HCT116 (cell line): ENCODE measurements at regions not wholly inside any gene's neighbourhood (a gene's known extent, or its start where the extent isn't known, plus 50 kb on each side); places are given as distances from the start of the nearest gene placed in this dataset.

Experiments
- ATAC-seq: fragments of 200-7000 bp; cut with Tn5 transposase; 2 replicates; pipeline ENCODE4 v1.9.1; 2020; ENCODE audit warnings: mild to moderate bottlenecking, moderate library complexity
- BruUV-seq: library from RNA; stranded (reverse); fragments of 400-500 nt; replicated peaks from 2 replicates; lab custom pipeline; 2021; lab: Mats Ljungman, UMichigan
- CTCF ChIA-PET: fragments of 300-600 bp; sonication (Branson Sonifier 250); formaldehyde crosslinking; loops from one replicate; lab custom pipeline; 2021; ENCODE audit warnings: antibody characterized with exemption; lab: Charles Lee
- POLR2A ChIA-PET: fragments of 300-600, 350-600 bp; sonication (Branson Sonifier 250); formaldehyde crosslinking; loops from one replicate; lab custom pipeline; 2021; ENCODE audit warnings: antibody characterized with exemption; lab: Charles Lee
- RAD21 ChIA-PET, 2 experiments: fragments of 300-600 bp; sonication (Branson Sonifier 250); formaldehyde crosslinking; loops; one replicate each; lab custom pipeline; 2023; ENCODE audit warnings: low total read pairs in 2 of 2; ENCODE audit not compliant: uncharacterized antibody in 2 of 2, unreplicated experiment in 2 of 2, low non-redundant PET in 1 of 2; lab: Charles Lee
- DNase-seq: peaks from one replicate; pipeline ENCODE4 v3.0.0-alpha.2; 2010; ENCODE audit warnings: low read depth, low spot score
- H2AFZ ChIP-seq: fragments of 200-600 bp; shearing (Covaris generic), sonication (generic); 2 replicates; pipeline ENCODE4 v1.6.1; 2017; ENCODE audit warnings: low read depth, mixed run types, mixed read lengths, antibody characterized with exemption, low read length; ENCODE audit not compliant: poor library complexity, severe bottlenecking
- H3K27ac ChIP-seq: 2 replicates; pipeline ENCODE4 v1.5.1; 2012; ENCODE audit warnings: low read depth, low read length
- H3K27me3 ChIP-seq: fragments of 200-600 bp; sonication (generic); 2 replicates; pipeline ENCODE4 v1.6.1; 2016; ENCODE audit warnings: mixed run types, low read length, mixed read lengths; ENCODE audit not compliant: insufficient read depth
- H3K36me3 ChIP-seq, 2 experiments: fragments of 200-500 bp in 1 of 2; fragments of 200-600 bp in 1 of 2; sonication (Bioruptor generic) in 1 of 2; sonication (generic) in 1 of 2; 2 replicates each; pipeline versions ENCODE4 v1.5.1 to v1.6.1; 2014 to 2016; ENCODE audit warnings: low read length in 2 of 2, inconsistent platforms in 1 of 2, mixed read lengths in 1 of 2, mixed run types in 1 of 2; ENCODE audit not compliant: insufficient read depth in 2 of 2, control insufficient read depth in 1 of 2
- H3K4me1 ChIP-seq, 2 experiments: fragments of 200-600 bp in 1 of 2; sonication (generic) in 1 of 2; 2 replicates each; pipeline versions ENCODE4 v1.5.1 to v1.6.1; 2012 to 2017; ENCODE audit warnings: low read length in 2 of 2, inconsistent platforms in 1 of 2, mild to moderate bottlenecking in 1 of 2, mixed read lengths in 1 of 2, mixed run types in 1 of 2, moderate library complexity in 1 of 2; ENCODE audit not compliant: insufficient read depth in 2 of 2, control insufficient read depth in 1 of 2
- H3K4me2 ChIP-seq: fragments of 200-600 bp; sonication (generic); 2 replicates; pipeline ENCODE4 v1.6.1; 2017; ENCODE audit warnings: mixed run types, low read length, mixed read lengths
- H3K4me3 ChIP-seq, 2 experiments: fragments of 200-600 bp in 1 of 2; sonication (generic) in 1 of 2; replicated peaks in 1 of 2; 2 replicates each; pipeline ENCODE4 v1.5.1; 2011 to 2016; ENCODE audit warnings: low read length in 2 of 2, control low read depth in 1 of 2, low read depth in 1 of 2, mild to moderate bottlenecking in 1 of 2, mixed read lengths in 1 of 2, mixed run types in 1 of 2
- H3K79me2 ChIP-seq: fragments of 200-600 bp; sonication (generic); 2 replicates; pipeline ENCODE4 v1.6.1; 2017; ENCODE audit warnings: mild to moderate bottlenecking, mixed run types, low read length, moderate library complexity, mixed read lengths; ENCODE audit not compliant: insufficient read depth
- H3K9ac ChIP-seq: fragments of 200-600 bp; sonication (generic); 2 replicates; pipeline ENCODE4 v1.6.1; 2016; ENCODE audit warnings: low read length, mixed read lengths
- H3K9me2 ChIP-seq: fragments of 200-600 bp; sonication (generic), shearing (Covaris generic); 2 replicates; pipeline ENCODE4 v1.6.1; 2017; ENCODE audit warnings: mixed run types, mild to moderate bottlenecking, moderate library complexity; ENCODE audit not compliant: insufficient read depth
- H3K9me3 ChIP-seq, 2 experiments: fragments of 200-500 bp in 1 of 2; fragments of 200-600 bp in 1 of 2; sonication (Bioruptor generic) in 1 of 2; sonication (generic) in 1 of 2; 2 replicates each; pipeline ENCODE4 v1.6.1; 2014 to 2017; ENCODE audit warnings: low read length in 2 of 2, mixed read lengths in 2 of 2, inconsistent platforms in 1 of 2, low read depth in 1 of 2, mild to moderate bottlenecking in 1 of 2, mixed run types in 1 of 2, moderate library complexity in 1 of 2; ENCODE audit not compliant: control insufficient read depth in 1 of 2, insufficient read depth in 1 of 2
- H4K20me1 ChIP-seq: fragments of 200-600 bp; sonication (generic), shearing (Covaris generic); 2 replicates; pipeline ENCODE4 v1.6.1; 2017; ENCODE audit warnings: mixed run types, mild to moderate bottlenecking, moderate library complexity; ENCODE audit not compliant: insufficient read depth
- ATF3 ChIP-seq: IDR thresholded peaks from 2 replicates; pipeline ENCODE4 v1.6.1; 2012
- CBX3 ChIP-seq: IDR thresholded peaks from 2 replicates; pipeline ENCODE4 v1.6.1; 2012; ENCODE audit warnings: low read depth
- CEBPB ChIP-seq: IDR thresholded peaks from 2 replicates; pipeline ENCODE4 v1.6.1; 2012; ENCODE audit warnings: low read depth
- CTCF ChIP-seq, 3 experiments: fragments of 200-600 bp in 1 of 3; sonication (generic) in 1 of 3; IDR thresholded peaks in 2 of 3; conservative IDR thresholded peaks in 1 of 3; 2 replicates each; pipeline ENCODE4 v1.5.1; 2012 to 2017; ENCODE audit warnings: low read depth in 2 of 3, low read length in 2 of 3, antibody characterized with exemption in 1 of 3, borderline replicate concordance in 1 of 3, control low read depth in 1 of 3, mild to moderate bottlenecking in 1 of 3, mixed read lengths in 1 of 3, mixed run types in 1 of 3, moderate library complexity in 1 of 3; ENCODE audit not compliant: insufficient read depth in 1 of 3
- EZH2 ChIP-seq: fragments of 200-600 bp; sonication (generic); IDR thresholded peaks from 2 replicates; pipeline ENCODE4 v1.6.1; 2017; ENCODE audit warnings: antibody characterized with exemption, mixed run types
- EZH2phosphoT487 ChIP-seq: fragments of 200-600 bp; IDR thresholded peaks from 2 replicates; pipeline ENCODE4 v1.6.1; 2018; ENCODE audit warnings: antibody characterized with exemption, borderline replicate concordance
- POLR2A ChIP-seq: IDR thresholded peaks from 2 replicates; pipeline ENCODE4 v1.7.0; 2011; ENCODE audit warnings: borderline replicate concordance; ENCODE audit not compliant: insufficient read depth, insufficient read length; ENCODE audit errors: extremely low read depth
- RAD21 ChIP-seq: IDR thresholded peaks from 2 replicates; pipeline ENCODE4 v1.6.1; 2012; ENCODE audit warnings: low read depth, mild to moderate bottlenecking
- SIN3A ChIP-seq: IDR thresholded peaks from 2 replicates; pipeline ENCODE4 v1.6.1; 2012; ENCODE audit warnings: low read depth
- SP1 ChIP-seq: IDR thresholded peaks from 2 replicates; pipeline ENCODE4 v1.6.1; 2012; ENCODE audit warnings: low read depth
- ZFX ChIP-seq: fragments of 450-650 bp; IDR thresholded peaks from 2 replicates; pipeline ENCODE4 v1.6.1; 2017
- intact Hi-C: fragments of 100-400 bp; cut with micrococcal nuclease; formaldehyde crosslinking; loops from 2 replicates; pipeline ENCODE4 v1.10.0; 2022
- TF ChIP-seq, protein P1 (sequence below): IDR thresholded peaks from 2 replicates; pipeline ENCODE4 v1.6.1; 2011; ENCODE audit warnings: mild to moderate bottlenecking, low read length, moderate library complexity; ENCODE audit not compliant: insufficient replicate concordance; ENCODE audit errors: extremely low read depth
- TF ChIP-seq, protein P2 (sequence below): IDR thresholded peaks from 2 replicates; pipeline ENCODE4 v1.6.1; 2012; ENCODE audit warnings: low read depth

- TF ChIP-seq, protein P1, sequence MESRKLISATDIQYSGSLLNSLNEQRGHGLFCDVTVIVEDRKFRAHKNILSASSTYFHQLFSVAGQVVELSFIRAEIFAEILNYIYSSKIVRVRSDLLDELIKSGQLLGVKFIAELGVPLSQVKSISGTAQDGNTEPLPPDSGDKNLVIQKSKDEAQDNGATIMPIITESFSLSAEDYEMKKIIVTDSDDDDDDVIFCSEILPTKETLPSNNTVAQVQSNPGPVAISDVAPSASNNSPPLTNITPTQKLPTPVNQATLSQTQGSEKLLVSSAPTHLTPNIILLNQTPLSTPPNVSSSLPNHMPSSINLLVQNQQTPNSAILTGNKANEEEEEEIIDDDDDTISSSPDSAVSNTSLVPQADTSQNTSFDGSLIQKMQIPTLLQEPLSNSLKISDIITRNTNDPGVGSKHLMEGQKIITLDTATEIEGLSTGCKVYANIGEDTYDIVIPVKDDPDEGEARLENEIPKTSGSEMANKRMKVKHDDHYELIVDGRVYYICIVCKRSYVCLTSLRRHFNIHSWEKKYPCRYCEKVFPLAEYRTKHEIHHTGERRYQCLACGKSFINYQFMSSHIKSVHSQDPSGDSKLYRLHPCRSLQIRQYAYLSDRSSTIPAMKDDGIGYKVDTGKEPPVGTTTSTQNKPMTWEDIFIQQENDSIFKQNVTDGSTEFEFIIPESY, result peak; percentile 53
Measured at GRCh38 chr10:110358869-110359629, 54.3 kb upstream of the SMNDC1 start (continued).

GRCh38 chr10:110360857-110361474 is 56.2 kb upstream of the SMNDC1 start:
- Histone ChIP-seq H2AFZ (no peak overlapping the region), H3K4me3 (no peak overlapping the region), H3K9me3 (no peaks in the 10 kb centered on the region), H3K36me3 (no peaks in the 10 kb centered on the region), H3K27ac (no peak overlapping the region), H4K20me1 (no peaks in the 10 kb centered on the region), H3K9me2 (no peaks in the 10 kb centered on the region), H3K79me2 (no peaks in the 10 kb centered on the region), H3K4me1 (peaks cover 55 to 74% of the 10 kb centered on the region in 2 experiments), H3K4me2 (peak overlapping the region; percentile 15; the same call in 1 of the 2 replicates), H3K27me3 (no peaks in the 10 kb centered on the region), H3K9ac (no peak overlapping the region)
- no peak for ATAC-seq
- no peak for DNase-seq
- TF ChIP-seq ATF3 (no peak), EZH2phosphoT487 (no peak), SP1 (no peak), EZH2 (no peak), CBX3 (no peak), CTCF (IDR thresholded peaks at IDR 0.05 in 2 of 3, conservative IDR thresholded peaks at IDR 0.05 in 1 of 3; ENCODE audit: borderline replicate concordance in 1 of 3, insufficient read depth in 1 of 3, low read depth in 2 of 3, low read length in 2 of 3) (no peak), ZFX (no peak), SIN3A (no peak), CEBPB (no peak), RAD21 (no peak), POLR2A (no peak)
- TF ChIP-seq, protein P2, sequence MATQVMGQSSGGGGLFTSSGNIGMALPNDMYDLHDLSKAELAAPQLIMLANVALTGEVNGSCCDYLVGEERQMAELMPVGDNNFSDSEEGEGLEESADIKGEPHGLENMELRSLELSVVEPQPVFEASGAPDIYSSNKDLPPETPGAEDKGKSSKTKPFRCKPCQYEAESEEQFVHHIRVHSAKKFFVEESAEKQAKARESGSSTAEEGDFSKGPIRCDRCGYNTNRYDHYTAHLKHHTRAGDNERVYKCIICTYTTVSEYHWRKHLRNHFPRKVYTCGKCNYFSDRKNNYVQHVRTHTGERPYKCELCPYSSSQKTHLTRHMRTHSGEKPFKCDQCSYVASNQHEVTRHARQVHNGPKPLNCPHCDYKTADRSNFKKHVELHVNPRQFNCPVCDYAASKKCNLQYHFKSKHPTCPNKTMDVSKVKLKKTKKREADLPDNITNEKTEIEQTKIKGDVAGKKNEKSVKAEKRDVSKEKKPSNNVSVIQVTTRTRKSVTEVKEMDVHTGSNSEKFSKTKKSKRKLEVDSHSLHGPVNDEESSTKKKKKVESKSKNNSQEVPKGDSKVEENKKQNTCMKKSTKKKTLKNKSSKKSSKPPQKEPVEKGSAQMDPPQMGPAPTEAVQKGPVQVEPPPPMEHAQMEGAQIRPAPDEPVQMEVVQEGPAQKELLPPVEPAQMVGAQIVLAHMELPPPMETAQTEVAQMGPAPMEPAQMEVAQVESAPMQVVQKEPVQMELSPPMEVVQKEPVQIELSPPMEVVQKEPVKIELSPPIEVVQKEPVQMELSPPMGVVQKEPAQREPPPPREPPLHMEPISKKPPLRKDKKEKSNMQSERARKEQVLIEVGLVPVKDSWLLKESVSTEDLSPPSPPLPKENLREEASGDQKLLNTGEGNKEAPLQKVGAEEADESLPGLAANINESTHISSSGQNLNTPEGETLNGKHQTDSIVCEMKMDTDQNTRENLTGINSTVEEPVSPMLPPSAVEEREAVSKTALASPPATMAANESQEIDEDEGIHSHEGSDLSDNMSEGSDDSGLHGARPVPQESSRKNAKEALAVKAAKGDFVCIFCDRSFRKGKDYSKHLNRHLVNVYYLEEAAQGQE, result no peak
- intact Hi-C loops, result no loop called here
- no TSS peak for BruUV-seq
- ChIA-PET CTCF (no interaction called here), POLR2A (no interaction called here), RAD21 (interaction anchor here in 1 of 2 experiments (0.6 kb wide), 1 partner anchor 12 kb away, joined by 3 read pairs; no protein-coding TSS in a partner anchor)
